Parathyroid adenoma (tissue), 2 donors: ENCODE measurements at regions not wholly inside any gene's neighbourhood (a gene's known extent, or its start where the extent isn't known, plus 50 kb on each side); places are given as distances from the start of the nearest gene placed in this dataset.

Source experiments
- H2AFZ ChIP-seq: fragments of 300-600 bp; sonication (generic); one replicate; pipeline ENCODE4 v1.7.0; 2017; ENCODE audit warnings: antibody characterized with exemption, mild to moderate bottlenecking
- H3K27ac ChIP-seq: fragments of 300-600 bp; sonication (generic); one replicate; pipeline ENCODE4 v1.7.0; 2017
- H3K27me3 ChIP-seq: fragments of 300-600 bp; sonication (generic); one replicate; pipeline ENCODE4 v1.7.0; 2017; ENCODE audit warnings: low read length; ENCODE audit not compliant: control insufficient read depth, insufficient read depth
- H3K36me3 ChIP-seq: fragments of 300-600 bp; sonication (generic); one replicate; pipeline ENCODE4 v1.7.0; 2017; ENCODE audit warnings: low read length; ENCODE audit not compliant: control insufficient read depth, insufficient read depth
- H3K4me1 ChIP-seq: fragments of 300-600 bp; sonication (generic); one replicate; pipeline ENCODE4 v1.7.0; 2017; ENCODE audit warnings: control low read depth
- H3K4me2 ChIP-seq: fragments of 300-600 bp; sonication (generic); one replicate; pipeline ENCODE4 v1.7.0; 2017; ENCODE audit warnings: low read length
- H3K4me3 ChIP-seq: fragments of 300-600 bp; sonication (generic); one replicate; pipeline ENCODE4 v1.7.0; 2017; ENCODE audit warnings: low read depth, low read length
- H3K79me2 ChIP-seq: fragments of 300-600 bp; sonication (generic); one replicate; pipeline ENCODE4 v1.7.0; 2017; ENCODE audit warnings: control low read depth
- H3K9ac ChIP-seq: fragments of 300-600 bp; sonication (generic); one replicate; pipeline ENCODE4 v1.7.0; 2017; ENCODE audit warnings: mild to moderate bottlenecking
- H3K9me3 ChIP-seq: fragments of 300-600 bp; sonication (generic); one replicate; pipeline ENCODE4 v1.7.0; 2017; ENCODE audit warnings: low read length; ENCODE audit not compliant: control insufficient read depth
- CTCF ChIP-seq: fragments of 300-600 bp; sonication (generic); IDR thresholded peaks from one replicate; pipeline ENCODE4 v1.7.0; 2017; ENCODE audit warnings: antibody characterized with exemption, mild to moderate bottlenecking
- donor health status: primary hyperparathyroidism.

GRCh38 chr1:21361506-21361905, 71.2 kb upstream of the ECE1 start:
- Histone ChIP-seq H3K79me2 (no peaks in the 10 kb centered on the region), H3K27me3 (no peaks in the 10 kb centered on the region), H3K4me3 (no peak overlapping the region), H3K9me3 (no peaks in the 10 kb centered on the region), H2AFZ (no peak overlapping the region), H3K27ac (no peak overlapping the region), H3K9ac (no peak overlapping the region), H3K4me2 (no peak overlapping the region), H3K36me3 (no peaks in the 10 kb centered on the region), H3K4me1 (no peaks in the 10 kb centered on the region)
- no peak for TF ChIP-seq CTCF

GRCh38 chr1:21357161-21357560, 66.9 kb upstream of the ECE1 start:
- Histone ChIP-seq H3K27me3 (no peaks in the 10 kb centered on the region), H3K9me3 (no peaks in the 10 kb centered on the region), H3K4me2 (no peak overlapping the region), H3K4me3 (no peak overlapping the region), H3K4me1 (no peaks in the 10 kb centered on the region), H3K36me3 (no peaks in the 10 kb centered on the region), H2AFZ (no peak overlapping the region), H3K27ac (no peak overlapping the region), H3K9ac (no peak overlapping the region), H3K79me2 (no peaks in the 10 kb centered on the region)
- TF ChIP-seq CTCF = no peak

- Histone ChIP-seq H3K4me3 (no peak overlapping the region), H3K4me2 (no peak overlapping the region), H3K9ac (no peak overlapping the region), H2AFZ (no peak overlapping the region), H3K79me2 (no peaks in the 10 kb centered on the region), H3K9me3 (no peaks in the 10 kb centered on the region), H3K27me3 (no peaks in the 10 kb centered on the region), H3K4me1 (no peaks in the 10 kb centered on the region), H3K27ac (no peak overlapping the region), H3K36me3 (no peaks in the 10 kb centered on the region)
- no peak for TF ChIP-seq CTCF
These were observed 65.7 kb upstream of the ECE1 start for GRCh38 chr1:21355956-21356355.

GRCh38 chr1:21352586-21352985, 62.3 kb upstream of the ECE1 start:
- Histone ChIP-seq H3K27ac (no peak overlapping the region), H3K9me3 (no peaks in the 10 kb centered on the region), H3K27me3 (no peaks in the 10 kb centered on the region), H3K9ac (no peak overlapping the region), H3K79me2 (no peaks in the 10 kb centered on the region), H3K36me3 (no peaks in the 10 kb centered on the region), H3K4me1 (no peaks in the 10 kb centered on the region), H3K4me2 (no peak overlapping the region), H2AFZ (no peak overlapping the region), H3K4me3 (no peak overlapping the region)
- no peak for TF ChIP-seq CTCF

GRCh38 chr1:21351901-21352300, 61.6 kb upstream of the ECE1 start:
- no peak overlapping the region for H3K4me2 ChIP-seq
- no peaks in the 10 kb centered on the region for H3K9me3 ChIP-seq
- H3K9ac ChIP-seq = no peak overlapping the region
- H3K27me3 ChIP-seq = no peaks in the 10 kb centered on the region
- no peak for TF ChIP-seq CTCF
- no peaks in the 10 kb centered on the region for H3K4me1 ChIP-seq
- no peaks in the 10 kb centered on the region for H3K36me3 ChIP-seq
- H2AFZ ChIP-seq = no peak overlapping the region
- H3K4me3 ChIP-seq = no peak overlapping the region
- no peaks in the 10 kb centered on the region for H3K79me2 ChIP-seq
- no peak overlapping the region for H3K27ac ChIP-seq
